Endometrial microvascular endothelial cells (primary cell): ENCODE measurements at regions not wholly inside any gene's neighbourhood (a gene's known extent, or its start where the extent isn't known, plus 50 kb on each side); places are given as distances from the start of the nearest gene placed in this dataset.
"Not testable (repeated sequence)": the region's sequence is repeated elsewhere in the genome, so short reads cannot be mapped to it uniquely, and the experiment has no call there.

Experiments
- in situ Hi-C: cut with HindIII; loops from 2 replicates; pipeline ENCODE4 v1.10.0; 2017; ENCODE audit warnings: low sequenced_read_pairs, low pct_unique_long_range_greater_than_20kb; ENCODE audit errors: inconsistent ontology term

DNA sequence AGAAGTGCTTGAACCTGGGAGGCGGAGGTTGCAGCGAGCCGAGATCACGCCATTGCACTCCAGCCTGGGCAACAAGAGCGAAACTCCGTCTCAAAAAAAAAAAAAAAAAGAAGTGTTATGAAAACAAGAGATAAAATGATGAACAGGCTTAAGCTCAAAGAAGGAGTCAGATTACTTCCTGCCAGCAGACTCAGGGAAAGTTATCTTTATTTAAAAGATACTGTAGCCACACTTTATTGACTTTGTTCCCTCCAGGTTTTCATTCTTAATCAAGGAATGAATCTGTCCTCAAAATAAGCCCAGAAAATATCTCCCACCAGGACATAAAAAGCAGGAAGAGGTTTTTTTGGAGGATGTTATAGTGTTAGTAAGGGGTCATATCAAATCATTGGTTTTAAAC is 176.5 kb upstream of the KCNMB2 start:
- in situ Hi-C loops = no loop called here

- in situ Hi-C loops = not testable (repeated sequence)
Measured at GRCh38 chr3:178363048-178363447, 173.2 kb upstream of the KCNMB2 start.

DNA sequence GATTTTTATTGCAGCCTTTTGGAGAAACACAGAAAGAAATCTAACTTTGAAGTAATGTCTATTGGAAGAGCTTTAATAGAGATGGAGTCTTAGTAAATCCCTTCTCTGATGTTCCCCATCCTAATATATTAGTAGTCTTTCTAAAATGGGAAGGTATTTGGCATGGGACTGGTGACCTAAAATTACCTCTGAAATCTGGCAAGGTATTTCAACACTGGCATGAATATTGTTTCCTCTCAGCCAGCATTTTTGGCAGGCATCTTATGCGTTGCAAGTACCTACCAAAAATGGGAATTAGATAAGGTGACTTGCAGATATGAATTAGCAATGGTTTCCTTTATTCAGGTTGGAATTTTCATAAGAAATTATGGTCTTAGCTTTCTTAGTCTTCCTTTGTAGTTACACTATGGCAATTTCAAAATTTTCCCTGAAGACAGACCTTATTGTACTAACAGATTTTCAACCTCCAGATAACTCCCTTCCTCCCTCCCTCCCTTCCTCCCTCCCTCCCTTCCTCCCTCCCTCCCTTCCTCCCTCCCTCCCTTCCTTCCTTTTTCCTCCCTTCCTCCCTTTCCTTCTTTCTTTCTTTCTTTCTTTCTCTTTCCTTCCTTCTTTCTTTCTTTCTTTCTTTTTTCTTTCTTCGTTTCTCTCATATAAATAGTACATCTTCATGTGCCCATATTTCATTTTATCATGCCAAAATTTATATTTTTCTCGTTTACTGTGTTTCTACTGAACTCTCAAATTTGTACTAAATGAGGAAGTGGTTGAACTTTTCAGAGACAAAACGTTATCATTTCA is 168.2 kb upstream of the KCNMB2 start:
- in situ Hi-C loops = no loop called here

DNA sequence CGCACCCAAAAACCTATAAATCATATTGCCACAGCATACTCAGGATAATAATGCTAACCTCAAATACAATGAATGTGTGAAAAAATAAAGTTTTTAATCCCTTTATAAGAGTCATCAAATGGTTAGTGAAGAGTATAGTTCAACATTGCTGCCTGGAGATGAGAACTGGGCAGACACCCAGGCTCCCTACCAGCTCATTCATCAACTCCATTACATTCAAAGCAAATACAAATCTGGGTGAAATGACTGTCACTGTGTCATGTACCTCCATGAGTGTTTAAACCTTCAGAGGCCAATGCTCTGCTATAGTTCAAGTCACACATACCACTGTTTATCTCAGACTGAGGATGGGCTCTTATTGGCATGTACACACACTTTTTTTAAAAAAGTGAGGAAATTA is 167.2 kb upstream of the KCNMB2 start:
- in situ Hi-C loops = no loop called here

- in situ Hi-C loops = no loop called here
Measured at GRCh38 chr3:178369811-178370210, 166.4 kb upstream of the KCNMB2 start.

- in situ Hi-C loops = no loop called here
Measured at GRCh38 chr3:178370387-178370786, 165.8 kb upstream of the KCNMB2 start.

GRCh38 chr3:178381555-178381954 is 154.7 kb upstream of the KCNMB2 start:
- in situ Hi-C loops = no loop called here

DNA sequence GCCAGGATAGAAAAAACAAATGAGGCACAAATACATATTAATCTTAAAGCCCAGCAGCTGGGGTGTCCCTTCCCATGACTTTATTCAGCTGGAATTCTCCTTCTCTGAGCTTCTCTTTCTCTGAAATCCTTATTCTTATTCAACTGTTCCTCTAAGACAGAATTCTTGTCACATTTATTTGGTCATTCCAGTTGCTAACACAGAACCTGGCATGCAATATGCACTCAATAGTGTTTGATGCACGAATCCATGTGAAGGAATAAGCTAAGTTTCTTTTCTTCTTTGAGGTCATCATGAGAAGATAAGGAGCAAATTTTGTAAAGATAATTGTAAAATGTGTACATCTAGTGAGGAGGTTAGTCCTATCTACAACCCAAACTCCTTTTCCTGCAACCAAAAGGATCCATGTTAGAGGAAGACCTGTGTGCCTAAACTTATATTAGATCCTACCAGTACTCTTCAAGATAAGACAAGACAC is 154.2 kb upstream of the KCNMB2 start:
- in situ Hi-C loops = no loop called here

- in situ Hi-C loops = no loop called here
Measured at GRCh38 chr3:178382449-178383061, 153.7 kb upstream of the KCNMB2 start.

- in situ Hi-C loops = no loop called here
Measured at GRCh38 chr3:178384321-178385230, 151.7 kb upstream of the KCNMB2 start.

DNA sequence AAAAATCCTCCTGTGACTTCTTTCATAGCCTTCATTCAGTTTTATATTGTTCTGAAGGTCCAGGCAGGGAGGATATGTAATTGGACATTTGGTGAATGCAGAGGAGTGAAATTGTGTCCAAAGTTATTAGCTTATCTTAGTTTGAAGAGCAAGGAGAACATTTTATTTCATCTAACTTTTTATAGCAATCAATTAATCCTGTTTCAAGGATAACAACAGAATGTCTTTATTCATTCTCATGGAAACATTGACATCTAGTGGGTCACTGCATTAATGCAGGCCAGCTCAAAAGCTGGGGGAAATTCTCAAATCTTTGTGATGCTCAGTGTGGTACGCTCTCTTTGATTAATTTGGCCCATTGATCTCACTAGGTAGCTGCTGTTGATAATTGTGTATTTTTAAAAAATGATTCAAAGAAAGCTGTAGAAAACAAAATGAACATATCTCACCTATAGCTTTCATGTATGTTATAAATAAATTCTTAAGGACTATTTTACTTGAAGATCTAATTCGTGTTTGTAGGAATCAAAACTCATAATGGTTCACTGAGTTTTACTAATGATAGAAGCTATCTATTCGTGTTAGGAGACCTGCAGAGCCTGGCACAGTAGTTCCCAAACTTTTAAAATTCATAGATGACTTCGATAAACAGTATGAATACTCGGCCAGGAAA is 150.8 kb upstream of the KCNMB2 start:
- in situ Hi-C loops = no loop called here

- in situ Hi-C loops = no loop called here
Measured at GRCh38 chr3:178386401-178386800, 149.8 kb upstream of the KCNMB2 start.

- in situ Hi-C loops = no loop called here
Measured at GRCh38 chr3:178386880-178387279, 149.4 kb upstream of the KCNMB2 start.

DNA sequence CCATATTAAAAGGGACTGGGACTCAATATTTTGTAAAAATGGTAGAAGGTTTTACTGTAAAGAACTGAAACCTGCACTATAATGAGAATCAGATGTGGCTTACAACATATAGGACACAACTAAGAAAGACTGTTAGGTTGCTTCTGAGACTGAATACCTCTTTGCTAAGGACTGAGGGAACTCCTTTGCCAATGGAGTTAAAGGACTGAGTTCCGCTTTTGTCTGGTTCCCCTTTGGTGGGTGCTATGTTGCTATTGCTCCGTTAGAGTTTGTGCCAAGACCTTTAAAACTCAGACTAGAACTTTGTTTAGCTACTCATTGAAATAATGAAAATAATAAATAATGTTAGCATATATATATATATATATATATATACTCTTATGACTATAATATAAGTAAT is 147.8 kb upstream of the KCNMB2 start:
- in situ Hi-C loops = no loop called here

DNA sequence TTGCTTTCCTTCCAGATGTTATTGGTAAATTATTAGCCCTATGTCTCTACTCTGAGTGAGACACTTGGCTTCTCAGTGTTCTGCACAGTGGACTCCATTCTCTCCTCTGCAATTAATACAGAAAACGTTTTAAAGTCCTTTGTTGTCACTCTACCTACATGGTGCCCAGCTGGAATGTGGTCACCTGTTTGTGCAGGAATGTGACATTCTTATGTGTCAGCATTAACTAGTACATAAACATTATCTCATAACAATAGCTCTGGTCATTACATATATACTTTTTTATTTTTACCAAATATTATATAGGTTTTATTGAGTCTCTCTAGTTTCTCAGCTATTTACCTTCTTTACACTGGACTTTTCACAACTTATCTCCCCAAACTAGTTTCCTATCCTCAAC is 147.0 kb upstream of the KCNMB2 start:
- in situ Hi-C loops = no loop called here

- in situ Hi-C loops = no loop called here
Measured at GRCh38 chr3:178392511-178392926, 143.7 kb upstream of the KCNMB2 start.

DNA sequence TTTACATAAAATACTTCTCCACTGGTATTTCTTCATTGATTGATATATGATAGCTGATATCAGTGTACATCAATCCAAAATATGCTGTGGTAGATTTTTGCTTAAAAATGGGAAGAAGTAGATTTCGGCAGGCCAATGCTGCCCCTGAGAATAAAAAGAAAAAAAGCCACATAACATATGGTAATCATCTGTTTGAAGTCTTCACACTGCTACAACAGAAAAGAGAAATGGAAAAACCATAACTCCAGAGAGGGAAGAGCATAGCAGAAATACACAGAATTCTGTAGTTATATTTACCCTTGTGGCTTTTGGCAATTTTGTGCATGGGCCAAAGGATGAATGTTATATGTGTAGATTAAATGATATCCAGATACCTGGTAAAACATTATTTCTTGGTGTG is 143.1 kb upstream of the KCNMB2 start:
- in situ Hi-C loops = no loop called here

DNA sequence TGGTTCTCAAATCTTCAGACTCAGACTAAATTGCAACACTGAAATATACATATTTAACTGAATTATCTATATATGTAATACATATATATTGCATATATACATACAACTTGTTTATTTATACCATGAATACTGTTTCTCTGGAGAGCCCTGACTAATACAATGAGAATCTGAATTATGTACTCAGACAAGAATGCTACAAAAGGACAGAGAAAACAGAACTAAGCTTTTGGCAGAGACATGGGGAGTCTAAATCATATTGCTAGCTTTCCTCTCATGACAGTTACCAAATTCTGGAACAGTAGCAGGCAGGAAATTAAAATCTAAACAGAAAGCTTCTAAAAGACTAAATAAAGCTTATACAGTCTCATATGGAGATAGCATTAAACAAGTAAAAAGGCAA is 142.4 kb upstream of the KCNMB2 start:
- in situ Hi-C loops = no loop called here

DNA sequence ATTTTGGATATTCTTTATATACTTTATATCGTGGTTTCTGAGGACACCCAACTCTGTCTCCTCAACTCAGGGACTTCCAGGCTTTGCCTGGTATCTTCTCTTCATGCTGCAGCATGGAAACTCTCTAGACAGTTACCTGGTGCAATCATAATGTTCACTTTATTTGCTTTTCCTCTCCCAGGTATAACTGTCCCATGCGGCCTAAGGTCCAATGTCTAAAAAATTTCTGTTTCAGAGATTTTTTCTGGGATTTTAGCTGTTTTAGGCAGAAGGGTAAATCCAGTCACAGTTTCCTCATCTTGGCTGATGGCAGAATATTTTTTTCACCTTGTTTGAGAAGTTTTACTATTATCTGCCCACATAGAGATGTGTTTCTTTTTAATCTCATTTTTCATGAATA is 139.9 kb upstream of the KCNMB2 start:
- in situ Hi-C loops = no loop called here
